ENCODE measurements at regions not wholly inside any gene's neighbourhood (a gene's known extent, or its start where the extent isn't known, plus 50 kb on each side); places are given as distances from the start of the nearest gene placed in this dataset.
"Not testable (repeated sequence)": the region's sequence is repeated elsewhere in the genome, so short reads cannot be mapped to it uniquely, and the experiment has no call there.

DNA sequence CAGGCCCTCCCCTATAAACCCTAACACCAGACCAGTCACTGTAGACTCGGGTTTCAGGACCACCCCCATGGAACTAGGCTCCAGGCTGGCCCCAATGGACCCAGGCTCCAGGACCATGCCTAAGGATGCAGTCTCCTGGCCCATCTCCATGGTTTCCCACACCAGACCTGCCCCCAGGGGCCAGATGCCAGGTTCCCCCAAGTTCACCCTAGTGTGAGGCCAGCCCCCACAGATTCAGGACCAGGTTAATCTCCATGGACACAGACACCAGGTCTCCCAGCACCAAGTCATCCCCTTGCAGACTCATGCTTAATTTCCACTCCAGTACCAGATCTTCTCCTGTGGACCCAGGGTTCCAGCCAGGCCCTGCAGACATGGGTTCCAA lies 103.8 kb upstream of the LANCL2 start:
- TF ChIP-seq, protein P1, sequence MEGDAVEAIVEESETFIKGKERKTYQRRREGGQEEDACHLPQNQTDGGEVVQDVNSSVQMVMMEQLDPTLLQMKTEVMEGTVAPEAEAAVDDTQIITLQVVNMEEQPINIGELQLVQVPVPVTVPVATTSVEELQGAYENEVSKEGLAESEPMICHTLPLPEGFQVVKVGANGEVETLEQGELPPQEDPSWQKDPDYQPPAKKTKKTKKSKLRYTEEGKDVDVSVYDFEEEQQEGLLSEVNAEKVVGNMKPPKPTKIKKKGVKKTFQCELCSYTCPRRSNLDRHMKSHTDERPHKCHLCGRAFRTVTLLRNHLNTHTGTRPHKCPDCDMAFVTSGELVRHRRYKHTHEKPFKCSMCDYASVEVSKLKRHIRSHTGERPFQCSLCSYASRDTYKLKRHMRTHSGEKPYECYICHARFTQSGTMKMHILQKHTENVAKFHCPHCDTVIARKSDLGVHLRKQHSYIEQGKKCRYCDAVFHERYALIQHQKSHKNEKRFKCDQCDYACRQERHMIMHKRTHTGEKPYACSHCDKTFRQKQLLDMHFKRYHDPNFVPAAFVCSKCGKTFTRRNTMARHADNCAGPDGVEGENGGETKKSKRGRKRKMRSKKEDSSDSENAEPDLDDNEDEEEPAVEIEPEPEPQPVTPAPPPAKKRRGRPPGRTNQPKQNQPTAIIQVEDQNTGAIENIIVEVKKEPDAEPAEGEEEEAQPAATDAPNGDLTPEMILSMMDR (IDR thresholded peaks at IDR 0.05; ENCODE audit: partially characterized antibody, unreplicated experiment) = no peak
- H3K27me3 Mint-ChIP-seq (ENCODE audit: unreplicated experiment) = peaks cover 2% of the 10 kb centered on the region
- H3K4me3 Mint-ChIP-seq (ENCODE audit: unreplicated experiment) = no peak overlapping the region
- no peaks in the 10 kb centered on the region for H3K36me3 Mint-ChIP-seq (ENCODE audit: unreplicated experiment)
- H3K27ac Mint-ChIP-seq (ENCODE audit: unreplicated experiment) = no peak overlapping the region
- H3K9me3 Mint-ChIP-seq (ENCODE audit: unreplicated experiment) = peaks cover under 1% of the 10 kb centered on the region
- no peaks in the 10 kb centered on the region for H3K4me1 Mint-ChIP-seq (ENCODE audit: low read depth, unreplicated experiment)
- DNase-seq = no peak

DNA sequence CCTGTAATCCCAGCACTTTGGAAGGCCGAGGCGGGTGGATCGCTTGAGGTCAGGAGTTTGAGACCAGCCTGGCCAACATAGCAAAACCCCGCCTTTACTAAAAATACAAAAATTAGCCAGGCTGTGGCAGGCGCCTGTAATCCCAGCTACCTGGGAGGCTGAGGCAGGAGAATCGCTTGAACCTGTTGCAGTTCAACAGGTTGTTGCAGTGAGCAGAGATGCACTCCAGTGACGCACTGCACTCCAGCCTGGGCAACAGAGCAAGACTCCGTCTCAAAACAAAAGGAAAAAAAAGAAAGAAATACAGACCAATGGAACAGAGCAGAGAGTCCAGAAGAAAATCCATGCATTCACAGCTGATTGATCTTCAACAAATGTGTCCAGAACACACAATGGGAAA lies 99.8 kb upstream of the LANCL2 start:
- not testable (repeated sequence) for H3K27ac Mint-ChIP-seq (ENCODE audit: unreplicated experiment); H3K4me3 Mint-ChIP-seq (ENCODE audit: unreplicated experiment); H3K36me3 Mint-ChIP-seq (ENCODE audit: unreplicated experiment); H3K27me3 Mint-ChIP-seq (ENCODE audit: unreplicated experiment); H3K4me1 Mint-ChIP-seq (ENCODE audit: low read depth, unreplicated experiment); DNase-seq; H3K9me3 Mint-ChIP-seq (ENCODE audit: unreplicated experiment)

DNA sequence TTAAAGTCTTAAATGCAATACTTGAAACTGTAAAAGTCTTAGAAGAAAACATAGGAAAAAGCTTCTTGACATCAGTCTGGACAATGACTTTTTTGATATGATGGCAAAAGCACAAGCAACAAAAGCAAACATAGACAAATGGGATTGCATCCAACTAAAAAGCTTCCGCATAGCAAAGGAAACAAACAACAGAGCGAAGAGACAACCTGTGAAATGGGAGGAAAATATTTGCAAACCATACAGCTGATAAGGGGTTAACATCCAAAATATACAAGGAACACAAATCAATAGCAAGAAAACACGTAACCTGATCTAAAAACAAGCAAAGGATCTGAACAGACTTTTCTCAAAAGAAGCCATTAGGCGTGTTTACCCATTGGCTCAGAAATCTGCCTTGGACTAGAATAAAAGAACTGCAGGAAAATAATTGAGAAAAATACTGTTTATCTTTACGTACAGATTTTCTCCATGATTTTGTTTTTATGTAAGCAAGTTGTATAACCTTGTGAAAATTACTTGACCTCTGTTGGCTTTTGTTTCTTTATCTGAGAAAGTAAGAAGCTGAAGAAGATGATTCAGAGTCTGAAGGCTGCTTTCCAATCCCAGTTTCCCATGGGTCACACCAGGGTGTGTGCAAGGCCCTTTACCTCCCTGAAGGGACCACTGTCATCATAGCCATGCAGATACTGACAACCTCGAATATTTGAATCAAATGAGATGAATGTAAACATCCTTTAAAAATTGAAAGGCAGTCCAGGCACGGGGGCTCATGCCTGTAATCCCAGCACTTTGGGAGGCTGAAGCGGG lies 99.1 kb upstream of the LANCL2 start:
- H3K27me3 Mint-ChIP-seq (ENCODE audit: unreplicated experiment) = peaks cover 2% of the 10 kb centered on the region
- no peaks in the 10 kb centered on the region for H3K4me1 Mint-ChIP-seq (ENCODE audit: low read depth, unreplicated experiment)
- peaks cover 3% of the 10 kb centered on the region for H3K9me3 Mint-ChIP-seq (ENCODE audit: unreplicated experiment)
- TF ChIP-seq, protein P1 (IDR thresholded peaks at IDR 0.05; ENCODE audit: partially characterized antibody, unreplicated experiment) = no peak
- no peaks in the 10 kb centered on the region for H3K36me3 Mint-ChIP-seq (ENCODE audit: unreplicated experiment)
- no peak for DNase-seq
- no peak overlapping the region for H3K4me3 Mint-ChIP-seq (ENCODE audit: unreplicated experiment)
- H3K27ac Mint-ChIP-seq (ENCODE audit: unreplicated experiment) = no peak overlapping the region

DNA sequence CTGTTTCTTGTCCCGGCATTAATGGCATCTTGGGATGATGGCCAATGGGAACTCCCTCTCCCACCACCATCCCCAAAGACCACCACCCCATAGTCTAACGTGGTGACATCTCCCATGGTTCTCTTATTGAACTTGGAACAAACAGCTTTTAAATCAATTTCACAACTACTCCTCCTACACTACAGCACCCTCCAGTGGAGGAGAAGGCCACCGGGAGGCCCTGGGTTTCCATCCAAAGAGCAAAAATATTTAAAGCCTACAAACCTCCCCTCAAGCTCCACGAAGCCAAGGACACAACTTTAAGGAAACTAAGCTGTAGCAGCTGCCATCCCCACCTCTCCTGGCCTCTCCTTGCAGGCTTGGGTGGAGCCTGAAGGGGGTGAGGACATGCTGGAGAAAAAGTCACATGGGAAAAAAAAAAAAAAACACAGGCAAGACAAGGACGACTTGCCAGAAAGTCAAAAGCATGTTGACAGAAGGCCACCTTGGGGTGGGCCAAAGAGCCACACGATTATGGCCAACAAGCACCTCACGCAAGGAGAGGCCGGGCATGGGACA lies 94.0 kb upstream of the LANCL2 start:
- peaks cover 2% of the 10 kb centered on the region for H3K27me3 Mint-ChIP-seq (ENCODE audit: unreplicated experiment)
- peaks cover 5% of the 10 kb centered on the region for H3K9me3 Mint-ChIP-seq (ENCODE audit: unreplicated experiment)
- TF ChIP-seq, protein P1 (IDR thresholded peaks at IDR 0.05; ENCODE audit: partially characterized antibody, unreplicated experiment) = no peak
- H3K27ac Mint-ChIP-seq (ENCODE audit: unreplicated experiment) = no peak overlapping the region
- no peak for DNase-seq
- peaks cover 2% of the 10 kb centered on the region for H3K4me1 Mint-ChIP-seq (ENCODE audit: low read depth, unreplicated experiment)
- H3K4me3 Mint-ChIP-seq (ENCODE audit: unreplicated experiment) = no peak overlapping the region
- H3K36me3 Mint-ChIP-seq (ENCODE audit: unreplicated experiment) = no peaks in the 10 kb centered on the region

DNA sequence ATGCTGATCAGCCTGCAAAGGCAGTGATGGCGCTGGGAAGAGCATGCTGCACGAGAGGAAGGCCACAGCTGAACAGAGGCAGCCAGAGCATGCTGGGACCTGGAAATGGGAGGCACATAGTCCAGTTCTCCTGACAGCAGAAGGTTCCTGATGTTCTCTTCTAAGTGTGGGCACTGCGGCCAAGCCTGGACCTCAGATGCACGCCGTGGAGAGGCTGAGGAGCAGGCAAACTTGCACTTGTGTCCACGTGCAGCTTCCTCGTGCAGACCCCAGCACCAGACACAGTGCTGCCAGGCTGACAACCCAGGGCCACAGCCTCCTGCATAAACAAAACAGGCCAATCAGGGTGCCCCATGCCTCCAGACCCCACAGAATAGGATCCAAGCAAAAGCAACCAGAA lies 93.5 kb upstream of the LANCL2 start:
- no peak overlapping the region for H3K4me3 Mint-ChIP-seq (ENCODE audit: unreplicated experiment)
- peaks cover 5% of the 10 kb centered on the region for H3K9me3 Mint-ChIP-seq (ENCODE audit: unreplicated experiment)
- peaks cover 4% of the 10 kb centered on the region for H3K4me1 Mint-ChIP-seq (ENCODE audit: low read depth, unreplicated experiment)
- no peaks in the 10 kb centered on the region for H3K36me3 Mint-ChIP-seq (ENCODE audit: unreplicated experiment)
- H3K27me3 Mint-ChIP-seq (ENCODE audit: unreplicated experiment) = peaks cover 4% of the 10 kb centered on the region
- DNase-seq = no peak
- TF ChIP-seq, protein P1 (IDR thresholded peaks at IDR 0.05; ENCODE audit: partially characterized antibody, unreplicated experiment) = no peak
- no peak overlapping the region for H3K27ac Mint-ChIP-seq (ENCODE audit: unreplicated experiment)
